A673 (cell line): ENCODE measurements at regions not wholly inside any gene's neighbourhood (a gene's known extent, or its start where the extent isn't known, plus 50 kb on each side); places are given as distances from the start of the nearest gene placed in this dataset.

Experiments used
- EZH2 ChIP-seq: fragments of 200-600 bp; sonication (generic); IDR thresholded peaks from 2 replicates; pipeline ENCODE4 v1.6.1; 2017; ENCODE audit warnings: borderline replicate concordance, low read depth, mild to moderate bottlenecking, mixed read lengths, antibody characterized with exemption, low read length; ENCODE audit not compliant: poor library complexity, severe bottlenecking
- TF ChIP-seq, protein P1 (sequence below): fragments of 300-800, 200-600 bp; sonication (generic); conservative IDR thresholded peaks from 2 replicates; pipeline ENCODE4 v1.5.1; 2017; ENCODE audit warnings: low read depth, mild to moderate bottlenecking, antibody characterized with exemption, low read length, moderate library complexity, mixed read lengths

DNA sequence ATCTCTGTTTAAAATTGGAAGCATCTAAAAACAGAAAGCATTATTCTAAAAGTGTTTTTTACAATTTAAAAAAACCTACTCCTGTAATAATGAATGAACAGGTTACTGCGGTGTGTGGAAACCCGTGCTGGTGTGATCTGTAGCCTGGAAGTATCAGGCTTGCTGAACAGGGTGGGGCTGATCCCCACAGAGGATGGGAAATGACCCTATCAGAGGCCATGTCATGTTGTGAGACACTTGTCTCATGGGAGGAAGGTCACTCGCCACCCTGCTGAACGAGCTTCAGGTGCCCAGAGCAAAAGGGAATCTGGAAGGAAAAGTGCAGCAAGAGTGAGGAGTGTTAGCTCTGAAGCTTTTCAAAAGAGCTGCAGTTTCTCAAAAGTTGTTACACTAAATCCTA, 320.7 kb downstream of the RRAGC start:
- TF ChIP-seq, protein P1, sequence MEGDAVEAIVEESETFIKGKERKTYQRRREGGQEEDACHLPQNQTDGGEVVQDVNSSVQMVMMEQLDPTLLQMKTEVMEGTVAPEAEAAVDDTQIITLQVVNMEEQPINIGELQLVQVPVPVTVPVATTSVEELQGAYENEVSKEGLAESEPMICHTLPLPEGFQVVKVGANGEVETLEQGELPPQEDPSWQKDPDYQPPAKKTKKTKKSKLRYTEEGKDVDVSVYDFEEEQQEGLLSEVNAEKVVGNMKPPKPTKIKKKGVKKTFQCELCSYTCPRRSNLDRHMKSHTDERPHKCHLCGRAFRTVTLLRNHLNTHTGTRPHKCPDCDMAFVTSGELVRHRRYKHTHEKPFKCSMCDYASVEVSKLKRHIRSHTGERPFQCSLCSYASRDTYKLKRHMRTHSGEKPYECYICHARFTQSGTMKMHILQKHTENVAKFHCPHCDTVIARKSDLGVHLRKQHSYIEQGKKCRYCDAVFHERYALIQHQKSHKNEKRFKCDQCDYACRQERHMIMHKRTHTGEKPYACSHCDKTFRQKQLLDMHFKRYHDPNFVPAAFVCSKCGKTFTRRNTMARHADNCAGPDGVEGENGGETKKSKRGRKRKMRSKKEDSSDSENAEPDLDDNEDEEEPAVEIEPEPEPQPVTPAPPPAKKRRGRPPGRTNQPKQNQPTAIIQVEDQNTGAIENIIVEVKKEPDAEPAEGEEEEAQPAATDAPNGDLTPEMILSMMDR, result no peak
- TF ChIP-seq EZH2, result no peak
